HCT116 (cell line): ENCODE measurements at regions not wholly inside any gene's neighbourhood (a gene's known extent, or its start where the extent isn't known, plus 50 kb on each side); places are given as distances from the start of the nearest gene placed in this dataset.

Experiments
- ATAC-seq: fragments of 200-7000 bp; cut with Tn5 transposase; 2 replicates; pipeline ENCODE4 v1.9.1; 2020; ENCODE audit warnings: mild to moderate bottlenecking, moderate library complexity
- BruUV-seq: library from RNA; stranded (reverse); fragments of 400-500 nt; replicated peaks from 2 replicates; lab custom pipeline; 2021; lab: Mats Ljungman, UMichigan
- CTCF ChIA-PET: fragments of 300-600 bp; sonication (Branson Sonifier 250); formaldehyde crosslinking; loops from one replicate; lab custom pipeline; 2021; ENCODE audit warnings: antibody characterized with exemption; lab: Charles Lee
- POLR2A ChIA-PET: fragments of 300-600, 350-600 bp; sonication (Branson Sonifier 250); formaldehyde crosslinking; loops from one replicate; lab custom pipeline; 2021; ENCODE audit warnings: antibody characterized with exemption; lab: Charles Lee
- RAD21 ChIA-PET, 2 experiments: fragments of 300-600 bp; sonication (Branson Sonifier 250); formaldehyde crosslinking; loops; one replicate each; lab custom pipeline; 2023; ENCODE audit warnings: low total read pairs in 2 of 2; ENCODE audit not compliant: uncharacterized antibody in 2 of 2, unreplicated experiment in 2 of 2, low non-redundant PET in 1 of 2; lab: Charles Lee
- DNase-seq: peaks from one replicate; pipeline ENCODE4 v3.0.0-alpha.2; 2010; ENCODE audit warnings: low read depth, low spot score
- H2AFZ ChIP-seq: fragments of 200-600 bp; shearing (Covaris generic), sonication (generic); 2 replicates; pipeline ENCODE4 v1.6.1; 2017; ENCODE audit warnings: low read depth, mixed run types, mixed read lengths, antibody characterized with exemption, low read length; ENCODE audit not compliant: poor library complexity, severe bottlenecking
- H3K27ac ChIP-seq: 2 replicates; pipeline ENCODE4 v1.5.1; 2012; ENCODE audit warnings: low read depth, low read length
- H3K27me3 ChIP-seq: fragments of 200-600 bp; sonication (generic); 2 replicates; pipeline ENCODE4 v1.6.1; 2016; ENCODE audit warnings: mixed run types, low read length, mixed read lengths; ENCODE audit not compliant: insufficient read depth
- H3K36me3 ChIP-seq, 2 experiments: fragments of 200-500 bp in 1 of 2; fragments of 200-600 bp in 1 of 2; sonication (Bioruptor generic) in 1 of 2; sonication (generic) in 1 of 2; 2 replicates each; pipeline versions ENCODE4 v1.5.1 to v1.6.1; 2014 to 2016; ENCODE audit warnings: low read length in 2 of 2, inconsistent platforms in 1 of 2, mixed read lengths in 1 of 2, mixed run types in 1 of 2; ENCODE audit not compliant: insufficient read depth in 2 of 2, control insufficient read depth in 1 of 2
- H3K4me1 ChIP-seq, 2 experiments: fragments of 200-600 bp in 1 of 2; sonication (generic) in 1 of 2; 2 replicates each; pipeline versions ENCODE4 v1.5.1 to v1.6.1; 2012 to 2017; ENCODE audit warnings: low read length in 2 of 2, inconsistent platforms in 1 of 2, mild to moderate bottlenecking in 1 of 2, mixed read lengths in 1 of 2, mixed run types in 1 of 2, moderate library complexity in 1 of 2; ENCODE audit not compliant: insufficient read depth in 2 of 2, control insufficient read depth in 1 of 2
- H3K4me2 ChIP-seq: fragments of 200-600 bp; sonication (generic); 2 replicates; pipeline ENCODE4 v1.6.1; 2017; ENCODE audit warnings: mixed run types, low read length, mixed read lengths
- H3K4me3 ChIP-seq, 2 experiments: fragments of 200-600 bp in 1 of 2; sonication (generic) in 1 of 2; replicated peaks in 1 of 2; 2 replicates each; pipeline ENCODE4 v1.5.1; 2011 to 2016; ENCODE audit warnings: low read length in 2 of 2, control low read depth in 1 of 2, low read depth in 1 of 2, mild to moderate bottlenecking in 1 of 2, mixed read lengths in 1 of 2, mixed run types in 1 of 2
- H3K79me2 ChIP-seq: fragments of 200-600 bp; sonication (generic); 2 replicates; pipeline ENCODE4 v1.6.1; 2017; ENCODE audit warnings: mild to moderate bottlenecking, mixed run types, low read length, moderate library complexity, mixed read lengths; ENCODE audit not compliant: insufficient read depth
- H3K9ac ChIP-seq: fragments of 200-600 bp; sonication (generic); 2 replicates; pipeline ENCODE4 v1.6.1; 2016; ENCODE audit warnings: low read length, mixed read lengths
- H3K9me2 ChIP-seq: fragments of 200-600 bp; sonication (generic), shearing (Covaris generic); 2 replicates; pipeline ENCODE4 v1.6.1; 2017; ENCODE audit warnings: mixed run types, mild to moderate bottlenecking, moderate library complexity; ENCODE audit not compliant: insufficient read depth
- H3K9me3 ChIP-seq, 2 experiments: fragments of 200-500 bp in 1 of 2; fragments of 200-600 bp in 1 of 2; sonication (Bioruptor generic) in 1 of 2; sonication (generic) in 1 of 2; 2 replicates each; pipeline ENCODE4 v1.6.1; 2014 to 2017; ENCODE audit warnings: low read length in 2 of 2, mixed read lengths in 2 of 2, inconsistent platforms in 1 of 2, low read depth in 1 of 2, mild to moderate bottlenecking in 1 of 2, mixed run types in 1 of 2, moderate library complexity in 1 of 2; ENCODE audit not compliant: control insufficient read depth in 1 of 2, insufficient read depth in 1 of 2
- H4K20me1 ChIP-seq: fragments of 200-600 bp; sonication (generic), shearing (Covaris generic); 2 replicates; pipeline ENCODE4 v1.6.1; 2017; ENCODE audit warnings: mixed run types, mild to moderate bottlenecking, moderate library complexity; ENCODE audit not compliant: insufficient read depth
- CBX3 ChIP-seq: IDR thresholded peaks from 2 replicates; pipeline ENCODE4 v1.6.1; 2012; ENCODE audit warnings: low read depth
- CEBPB ChIP-seq: IDR thresholded peaks from 2 replicates; pipeline ENCODE4 v1.6.1; 2012; ENCODE audit warnings: low read depth
- CTCF ChIP-seq, 3 experiments: fragments of 200-600 bp in 1 of 3; sonication (generic) in 1 of 3; IDR thresholded peaks in 2 of 3; conservative IDR thresholded peaks in 1 of 3; 2 replicates each; pipeline ENCODE4 v1.5.1; 2012 to 2017; ENCODE audit warnings: low read depth in 2 of 3, low read length in 2 of 3, antibody characterized with exemption in 1 of 3, borderline replicate concordance in 1 of 3, control low read depth in 1 of 3, mild to moderate bottlenecking in 1 of 3, mixed read lengths in 1 of 3, mixed run types in 1 of 3, moderate library complexity in 1 of 3; ENCODE audit not compliant: insufficient read depth in 1 of 3
- EGR1 ChIP-seq: IDR thresholded peaks from 2 replicates; pipeline ENCODE4 v1.6.1; 2012; ENCODE audit warnings: low read depth
- EZH2 ChIP-seq: fragments of 200-600 bp; sonication (generic); IDR thresholded peaks from 2 replicates; pipeline ENCODE4 v1.6.1; 2017; ENCODE audit warnings: antibody characterized with exemption, mixed run types
- EZH2phosphoT487 ChIP-seq: fragments of 200-600 bp; IDR thresholded peaks from 2 replicates; pipeline ENCODE4 v1.6.1; 2018; ENCODE audit warnings: antibody characterized with exemption, borderline replicate concordance
- FOSL1 ChIP-seq: IDR thresholded peaks from 2 replicates; pipeline ENCODE4 v1.6.1; 2012; ENCODE audit warnings: low read depth
- JUND ChIP-seq: IDR thresholded peaks from 2 replicates; pipeline ENCODE4 v1.6.1; 2012
- MAX ChIP-seq: IDR thresholded peaks from 2 replicates; pipeline ENCODE4 v1.6.1; 2012
- POLR2A ChIP-seq: IDR thresholded peaks from 2 replicates; pipeline ENCODE4 v1.7.0; 2011; ENCODE audit warnings: borderline replicate concordance; ENCODE audit not compliant: insufficient read depth, insufficient read length; ENCODE audit errors: extremely low read depth
- POLR2AphosphoS5 ChIP-seq: IDR thresholded peaks from 2 replicates; pipeline ENCODE4 v1.6.1; 2011; ENCODE audit warnings: mild to moderate bottlenecking, low read depth, low read length, moderate library complexity
- RAD21 ChIP-seq: IDR thresholded peaks from 2 replicates; pipeline ENCODE4 v1.6.1; 2012; ENCODE audit warnings: low read depth, mild to moderate bottlenecking
- REST ChIP-seq: IDR thresholded peaks from 2 replicates; pipeline ENCODE4 v1.6.1; 2012; ENCODE audit warnings: low read depth
- SIN3A ChIP-seq: IDR thresholded peaks from 2 replicates; pipeline ENCODE4 v1.6.1; 2012; ENCODE audit warnings: low read depth
- SP1 ChIP-seq: IDR thresholded peaks from 2 replicates; pipeline ENCODE4 v1.6.1; 2012; ENCODE audit warnings: low read depth
- TCF7L2 ChIP-seq: IDR thresholded peaks from 2 replicates; pipeline ENCODE4 v1.7.0; 2011; ENCODE audit warnings: borderline replicate concordance, inconsistent platforms; ENCODE audit not compliant: insufficient read depth, insufficient read length; ENCODE audit errors: extremely low read depth
- YY1 ChIP-seq: IDR thresholded peaks from 2 replicates; pipeline ENCODE4 v1.6.1; 2011; ENCODE audit warnings: low read length, low read depth, moderate library complexity, mild to moderate bottlenecking; ENCODE audit not compliant: insufficient replicate concordance; ENCODE audit errors: extremely low read depth
- ZBTB33 ChIP-seq: IDR thresholded peaks from 2 replicates; pipeline ENCODE4 v1.6.1; 2011; ENCODE audit warnings: mild to moderate bottlenecking, low read length, moderate library complexity; ENCODE audit not compliant: insufficient replicate concordance; ENCODE audit errors: extremely low read depth
- ZNF274 ChIP-seq: fragments of 200-500 bp; sonication (Bioruptor generic); IDR thresholded peaks from 2 replicates; pipeline ENCODE4 v1.6.1; 2014; ENCODE audit warnings: mild to moderate bottlenecking, low read depth, low read length, inconsistent platforms
- intact Hi-C: fragments of 100-400 bp; cut with micrococcal nuclease; formaldehyde crosslinking; loops from 2 replicates; pipeline ENCODE4 v1.10.0; 2022

GRCh38 chr2:39547811-39548719, 111.0 kb upstream of the MAP4K3 start:
- H3K27ac ChIP-seq: no peak overlapping the region
- no peaks in the 10 kb centered on the region for H3K9me2 ChIP-seq
- no peak overlapping the region for H3K4me3 ChIP-seq
- H3K4me1 ChIP-seq: no peaks in the 10 kb centered on the region
- no peaks in the 10 kb centered on the region for H3K9me3 ChIP-seq
- ATAC-seq (no peak), DNase-seq (no peak)
- CTCF ChIA-PET: no interaction called here
- H3K9ac ChIP-seq: no peak overlapping the region
- no peaks in the 10 kb centered on the region for H4K20me1 ChIP-seq
- intact Hi-C loops: no loop called here
- no peak overlapping the region for H3K4me2 ChIP-seq
- POLR2A ChIA-PET: no interaction called here
- no peaks in the 10 kb centered on the region for H3K27me3 ChIP-seq
- no peaks in the 10 kb centered on the region for H3K79me2 ChIP-seq
- RAD21 ChIA-PET: no interaction called here
- no TSS peak for BruUV-seq
- no peak overlapping the region for H2AFZ ChIP-seq
- TF ChIP-seq CEBPB: no peak
- no peak for TF ChIP-seq CTCF (IDR thresholded peaks at IDR 0.05 in 2 of 3, conservative IDR thresholded peaks at IDR 0.05 in 1 of 3; ENCODE audit: borderline replicate concordance in 1 of 3, insufficient read depth in 1 of 3, low read depth in 2 of 3, low read length in 2 of 3)
- no peak for TF ChIP-seq JUND
- no peak for TF ChIP-seq REST
- TF ChIP-seq SIN3A: no peak
- TF ChIP-seq YY1: no peak
- no peak for TF ChIP-seq EGR1
- TF ChIP-seq RAD21: no peak
- TF ChIP-seq EZH2: no peak
- TF ChIP-seq CBX3: no peak
- TF ChIP-seq ZBTB33: no peak
- TF ChIP-seq POLR2AphosphoS5: no peak
- no peak for TF ChIP-seq ZNF274
- no peak for TF ChIP-seq MAX
- no peak for TF ChIP-seq EZH2phosphoT487
- no peak for TF ChIP-seq POLR2A
- TF ChIP-seq TCF7L2: no peak
- no peak for TF ChIP-seq FOSL1
- no peak for TF ChIP-seq SP1
- no peaks in the 10 kb centered on the region for H3K36me3 ChIP-seq
